PC-3 (cell line): ENCODE measurements at regions not wholly inside any gene's neighbourhood (a gene's known extent, or its start where the extent isn't known, plus 50 kb on each side); places are given as distances from the start of the nearest gene placed in this dataset.
A peak's percentile ranks its signal among the peaks of the same experiment; 100 is the strongest.

ENCODE experiments used
- ATAC-seq: fragments of 200-7000 bp; cut with Tn5 transposase; 2 replicates; pipeline ENCODE4 v1.9.1; 2020; ENCODE audit warnings: mild to moderate bottlenecking, moderate library complexity
- BruUV-seq: library from RNA; stranded (reverse); fragments of 400-500 nt; replicated peaks from 2 replicates; lab custom pipeline; 2021; lab: Mats Ljungman, UMichigan
- CTCF ChIA-PET: fragments of 300-600 bp; sonication (Branson Sonifier 250); formaldehyde crosslinking; loops from one replicate; lab custom pipeline; 2022; ENCODE audit warnings: antibody characterized with exemption; lab: Charles Lee
- POLR2A ChIA-PET: fragments of 300-600 bp; sonication (Branson Sonifier 250); formaldehyde crosslinking; loops from one replicate; lab custom pipeline; 2022; ENCODE audit warnings: antibody characterized with exemption; ENCODE audit not compliant: unreplicated experiment; lab: Charles Lee
- DNase-seq: peaks from one replicate; pipeline ENCODE4 v3.0.0-alpha.2; 2015
- H2AFZ ChIP-seq: fragments of 300-600 bp; sonication (generic); 2 replicates; pipeline ENCODE4 v1.6.0; 2016; ENCODE audit warnings: antibody characterized with exemption, low read length
- H3F3A ChIP-seq: fragments of 300-600 bp; sonication (generic); one replicate; pipeline ENCODE4 v1.6.0; 2017; ENCODE audit warnings: antibody characterized with exemption, low read length, control low read depth, mild to moderate bottlenecking; ENCODE audit not compliant: unreplicated experiment
- H3K27ac ChIP-seq: fragments of 300-600 bp; sonication (generic); 2 replicates; pipeline ENCODE4 v1.5.1; 2016; ENCODE audit warnings: mild to moderate bottlenecking, low read length
- H3K27me3 ChIP-seq: fragments of 300-600 bp; sonication (generic); 2 replicates; pipeline ENCODE4 v1.6.1; 2016; ENCODE audit warnings: low read length, mixed read lengths
- H3K36me3 ChIP-seq: fragments of 300-600 bp; sonication (generic); 2 replicates; pipeline ENCODE4 v1.6.1; 2016; ENCODE audit warnings: low read depth, mixed run types, low read length, mixed read lengths
- H3K4me1 ChIP-seq: fragments of 300-600 bp; sonication (generic); 2 replicates; pipeline ENCODE4 v1.5.1; 2016; ENCODE audit warnings: low read length; ENCODE audit not compliant: insufficient read depth
- H3K4me2 ChIP-seq: fragments of 300-600 bp; sonication (generic); 2 replicates; pipeline ENCODE4 v1.6.0; 2016; ENCODE audit warnings: low read length
- H3K4me3 ChIP-seq: fragments of 300-600 bp; sonication (generic); 2 replicates; pipeline ENCODE4 v1.5.1; 2016; ENCODE audit warnings: mild to moderate bottlenecking, low read length, mixed read lengths
- H3K79me2 ChIP-seq: fragments of 300-600 bp; sonication (generic); 2 replicates; pipeline ENCODE4 v1.6.1; 2017; ENCODE audit warnings: low read length, mixed read lengths
- H3K9ac ChIP-seq: fragments of 300-600 bp; sonication (generic); 2 replicates; pipeline ENCODE4 v1.6.0; 2016; ENCODE audit warnings: mild to moderate bottlenecking, low read length
- H3K9me2 ChIP-seq: fragments of 300-600 bp; sonication (generic); replicated peaks from 2 replicates; pipeline ENCODE4 v1.6.1; 2016; ENCODE audit warnings: mixed run types, low read length, mixed read lengths
- H3K9me3 ChIP-seq: fragments of 300-600 bp; sonication (generic); 2 replicates; pipeline ENCODE4 v1.6.1; 2016; ENCODE audit warnings: low read length, mixed read lengths
- H4K20me1 ChIP-seq: fragments of 300-600 bp; sonication (generic); 2 replicates; pipeline ENCODE4 v1.6.1; 2016; ENCODE audit warnings: low read length, mixed read lengths
- EZH2 ChIP-seq: fragments of 300-600 bp; sonication (generic); IDR thresholded peaks from one replicate; pipeline ENCODE4 v1.6.1; 2017; ENCODE audit warnings: antibody characterized with exemption, mild to moderate bottlenecking, low read length; ENCODE audit not compliant: unreplicated experiment
- EZH2phosphoT487 ChIP-seq: fragments of 300-600 bp; sonication (generic); IDR thresholded peaks from 2 replicates; pipeline ENCODE4 v1.6.1; 2018; ENCODE audit warnings: mild to moderate bottlenecking, antibody characterized with exemption, low read length, borderline replicate concordance
- intact Hi-C: fragments of 100-400 bp; cut with micrococcal nuclease; formaldehyde crosslinking; loops from 2 replicates; pipeline ENCODE4 v1.9.0; 2023
- TF ChIP-seq, protein P1 (sequence below): fragments of 300-600 bp; sonication (generic); conservative IDR thresholded peaks from 2 replicates; pipeline ENCODE4 v1.5.1; 2017; ENCODE audit warnings: antibody characterized with exemption, low read depth, mild to moderate bottlenecking, low read length

DNA sequence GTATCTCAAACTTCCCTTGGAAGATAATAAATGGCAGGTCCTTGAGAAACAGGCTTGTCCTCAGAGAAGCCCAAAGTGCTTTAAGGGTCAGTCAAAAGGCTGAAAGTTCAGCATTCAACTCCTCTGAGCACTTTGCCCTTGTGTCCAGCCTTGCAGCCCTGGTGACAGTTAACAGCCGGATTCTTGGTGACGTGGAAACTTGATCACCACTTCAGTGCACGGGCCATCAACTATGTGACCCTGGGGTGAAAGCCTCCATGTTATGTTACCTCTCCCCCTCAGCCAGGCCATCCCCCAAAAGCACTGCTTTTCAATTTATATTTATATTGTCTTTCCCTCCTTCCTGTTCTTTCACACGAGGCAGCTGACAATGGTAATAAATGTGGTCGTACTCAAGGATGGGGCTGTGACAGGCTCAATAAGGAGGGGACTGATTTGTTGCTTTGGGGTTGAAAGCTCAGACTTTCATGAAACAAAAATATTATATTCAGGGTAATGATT lies 164.0 kb upstream of the NRP1 start:
- BruUV-seq, result no TSS peak
- Histone ChIP-seq H3K79me2 (no peaks in the 10 kb centered on the region), H3K4me1 (no peaks in the 10 kb centered on the region), H3K9me2 (0 out of 2 replicates have a peak, but pooled peaks cover 7% of the 10 kb centered on the region), H3K36me3 (no peaks in the 10 kb centered on the region), H2AFZ (no peak overlapping the region), H3K9ac (no peak overlapping the region), H3K27ac (no peak overlapping the region), H3K4me3 (no peak overlapping the region), H4K20me1 (no peaks in the 10 kb centered on the region), H3K27me3 (no peaks in the 10 kb centered on the region), H3F3A (no peaks in the 10 kb centered on the region), H3K9me3 (no peaks in the 10 kb centered on the region), H3K4me2 (no peak overlapping the region)
- intact Hi-C loops, result no loop called here
- ATAC-seq (no peak), DNase-seq (no peak)
- ChIA-PET CTCF (interaction anchor here (0.7 kb wide), 1 partner anchor 23 kb away, joined by 3 read pairs; no protein-coding TSS in a partner anchor), POLR2A (no interaction called here)
- TF ChIP-seq, protein P1, sequence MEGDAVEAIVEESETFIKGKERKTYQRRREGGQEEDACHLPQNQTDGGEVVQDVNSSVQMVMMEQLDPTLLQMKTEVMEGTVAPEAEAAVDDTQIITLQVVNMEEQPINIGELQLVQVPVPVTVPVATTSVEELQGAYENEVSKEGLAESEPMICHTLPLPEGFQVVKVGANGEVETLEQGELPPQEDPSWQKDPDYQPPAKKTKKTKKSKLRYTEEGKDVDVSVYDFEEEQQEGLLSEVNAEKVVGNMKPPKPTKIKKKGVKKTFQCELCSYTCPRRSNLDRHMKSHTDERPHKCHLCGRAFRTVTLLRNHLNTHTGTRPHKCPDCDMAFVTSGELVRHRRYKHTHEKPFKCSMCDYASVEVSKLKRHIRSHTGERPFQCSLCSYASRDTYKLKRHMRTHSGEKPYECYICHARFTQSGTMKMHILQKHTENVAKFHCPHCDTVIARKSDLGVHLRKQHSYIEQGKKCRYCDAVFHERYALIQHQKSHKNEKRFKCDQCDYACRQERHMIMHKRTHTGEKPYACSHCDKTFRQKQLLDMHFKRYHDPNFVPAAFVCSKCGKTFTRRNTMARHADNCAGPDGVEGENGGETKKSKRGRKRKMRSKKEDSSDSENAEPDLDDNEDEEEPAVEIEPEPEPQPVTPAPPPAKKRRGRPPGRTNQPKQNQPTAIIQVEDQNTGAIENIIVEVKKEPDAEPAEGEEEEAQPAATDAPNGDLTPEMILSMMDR, result no peak
- TF ChIP-seq EZH2phosphoT487 (no peak), EZH2 (no peak)

DNA sequence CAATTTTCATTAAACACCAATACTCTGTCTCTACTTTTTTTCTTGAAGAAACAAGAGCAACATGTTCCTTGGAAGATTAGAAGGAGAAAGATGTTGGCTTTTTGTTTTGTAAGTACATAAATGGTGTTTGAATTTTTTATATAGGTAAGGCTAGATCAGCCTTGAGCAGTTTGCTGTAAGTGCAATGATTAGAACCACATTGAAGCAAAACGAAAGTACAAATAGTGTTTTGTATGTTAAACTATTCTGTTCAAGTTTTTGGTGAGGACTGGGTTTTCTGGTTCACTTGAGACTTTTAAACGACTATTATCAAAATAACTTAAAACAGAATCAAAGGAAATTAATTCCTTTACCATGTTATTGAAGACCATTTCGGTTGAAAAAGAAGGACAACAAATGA lies 162.9 kb upstream of the NRP1 start:
- no TSS peak for BruUV-seq
- Histone ChIP-seq H3K4me2 (no peak overlapping the region), H3F3A (no peaks in the 10 kb centered on the region), H3K4me1 (no peaks in the 10 kb centered on the region), H3K27ac (no peak overlapping the region), H3K27me3 (no peaks in the 10 kb centered on the region), H3K9me2 (0 out of 2 replicates have a peak, but pooled peaks cover 7% of the 10 kb centered on the region), H3K36me3 (no peaks in the 10 kb centered on the region), H3K4me3 (no peak overlapping the region), H3K9ac (no peak overlapping the region), H3K9me3 (no peaks in the 10 kb centered on the region), H2AFZ (peak overlapping the region; percentile 6; the same call in 1 of the 2 replicates), H4K20me1 (no peaks in the 10 kb centered on the region), H3K79me2 (no peaks in the 10 kb centered on the region)
- TF ChIP-seq EZH2phosphoT487 (no peak), EZH2 (no peak)
- TF ChIP-seq, protein P1, result no peak
- no peak for DNase-seq
- no peak for ATAC-seq
- intact Hi-C loops, result no loop called here
- POLR2A ChIA-PET, result no interaction called here
- CTCF ChIA-PET, result no interaction called here

DNA sequence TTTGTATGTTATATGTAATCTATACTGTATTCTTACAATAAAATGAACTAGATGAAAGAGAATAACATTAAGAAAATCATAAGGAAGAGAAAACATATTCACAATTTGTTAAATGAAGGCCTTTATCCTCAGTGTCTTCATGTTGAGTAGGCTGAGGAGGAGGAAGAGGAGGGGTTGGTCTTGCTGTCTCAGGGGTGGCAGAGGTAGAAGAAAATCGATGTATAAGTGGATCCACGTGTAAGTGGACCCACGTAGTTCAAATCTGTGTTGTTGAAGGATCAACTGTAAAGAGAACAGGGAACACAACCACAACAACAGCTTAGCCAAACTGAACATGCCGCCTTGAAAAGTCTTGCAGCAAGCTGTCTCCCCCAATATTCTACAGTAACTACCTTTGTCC lies 161.6 kb upstream of the NRP1 start:
- Histone ChIP-seq H3K9ac (no peak overlapping the region), H2AFZ (peak overlapping the region; percentile 2; the same call in 1 of the 2 replicates), H3K27me3 (no peaks in the 10 kb centered on the region), H3K4me2 (no peak overlapping the region), H3F3A (no peaks in the 10 kb centered on the region), H3K79me2 (no peaks in the 10 kb centered on the region), H3K9me3 (no peaks in the 10 kb centered on the region), H3K27ac (no peak overlapping the region), H3K4me1 (no peaks in the 10 kb centered on the region), H3K36me3 (no peaks in the 10 kb centered on the region), H3K4me3 (no peak overlapping the region), H4K20me1 (no peaks in the 10 kb centered on the region), H3K9me2 (0 out of 2 replicates have a peak, but pooled peaks cover 7% of the 10 kb centered on the region)
- ChIA-PET CTCF (no interaction called here), POLR2A (no interaction called here)
- no TSS peak for BruUV-seq
- no peak for TF ChIP-seq EZH2phosphoT487
- no peak for ATAC-seq
- DNase-seq, result no peak
- intact Hi-C loops, result no loop called here
